Fibroblast of pulmonary artery (primary cell): ENCODE measurements at regions not wholly inside any gene's neighbourhood (a gene's known extent, or its start where the extent isn't known, plus 50 kb on each side); places are given as distances from the start of the nearest gene placed in this dataset.
A peak's percentile ranks its signal among the peaks of the same experiment; 100 is the strongest.

ENCODE experiments used
- DNase-seq: peaks from one replicate; pipeline ENCODE4 v3.0.0-alpha.2; 2010; ENCODE audit warnings: low read depth
- H3K4me3 ChIP-seq: replicated peaks from 2 replicates; pipeline ENCODE4 v1.5.1; 2011; ENCODE audit warnings: low read depth, mild to moderate bottlenecking, control low read depth, low read length, moderate library complexity
- CTCF ChIP-seq: IDR thresholded peaks from 2 replicates; pipeline ENCODE4 v1.5.1; 2011; ENCODE audit warnings: mild to moderate bottlenecking, control low read depth, low read length, inconsistent platforms; ENCODE audit errors: missing control alignments

- no peak overlapping the region for H3K4me3 ChIP-seq
- no peak for TF ChIP-seq CTCF
- DNase-seq, result peak; percentile 53
Observed at GRCh38 chr9:88745276-88746001, 210.5 kb downstream of the NXNL2 start.

DNA sequence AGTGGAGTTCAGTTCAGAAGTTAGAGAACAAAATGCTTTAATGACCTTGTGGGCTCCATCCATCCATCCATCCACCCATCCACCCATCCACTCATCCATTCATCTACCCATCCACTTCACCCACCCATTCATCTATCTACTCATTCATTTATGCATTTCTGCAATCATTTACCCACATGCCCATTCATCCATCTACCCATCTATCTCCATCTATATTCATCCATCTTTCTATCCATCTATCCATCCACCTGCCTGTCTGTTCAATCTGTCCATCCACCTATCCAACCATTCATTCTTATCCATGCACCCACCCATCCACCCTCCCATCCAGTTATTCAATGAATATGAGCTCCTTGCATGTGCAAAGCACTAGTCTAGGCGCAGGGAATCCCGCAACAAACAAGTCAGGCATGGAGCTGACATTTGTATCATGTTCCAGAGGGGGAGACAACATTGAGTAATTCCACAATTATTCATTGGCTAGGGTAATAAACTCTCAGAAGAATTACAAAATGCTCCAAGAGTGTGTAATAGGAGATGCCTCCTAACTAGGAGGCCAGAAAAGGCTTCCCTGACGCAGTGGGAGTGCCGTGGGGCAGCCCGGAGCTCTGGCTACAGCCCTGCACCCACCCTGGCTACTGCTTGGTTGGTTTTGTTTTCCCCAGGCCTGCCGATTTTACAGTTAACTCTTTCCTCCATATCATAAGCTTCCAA is 211.2 kb downstream of the NXNL2 start:
- peak; percentile 94 for DNase-seq
- H3K4me3 ChIP-seq, result no peak overlapping the region
- TF ChIP-seq CTCF, result no peak

DNA sequence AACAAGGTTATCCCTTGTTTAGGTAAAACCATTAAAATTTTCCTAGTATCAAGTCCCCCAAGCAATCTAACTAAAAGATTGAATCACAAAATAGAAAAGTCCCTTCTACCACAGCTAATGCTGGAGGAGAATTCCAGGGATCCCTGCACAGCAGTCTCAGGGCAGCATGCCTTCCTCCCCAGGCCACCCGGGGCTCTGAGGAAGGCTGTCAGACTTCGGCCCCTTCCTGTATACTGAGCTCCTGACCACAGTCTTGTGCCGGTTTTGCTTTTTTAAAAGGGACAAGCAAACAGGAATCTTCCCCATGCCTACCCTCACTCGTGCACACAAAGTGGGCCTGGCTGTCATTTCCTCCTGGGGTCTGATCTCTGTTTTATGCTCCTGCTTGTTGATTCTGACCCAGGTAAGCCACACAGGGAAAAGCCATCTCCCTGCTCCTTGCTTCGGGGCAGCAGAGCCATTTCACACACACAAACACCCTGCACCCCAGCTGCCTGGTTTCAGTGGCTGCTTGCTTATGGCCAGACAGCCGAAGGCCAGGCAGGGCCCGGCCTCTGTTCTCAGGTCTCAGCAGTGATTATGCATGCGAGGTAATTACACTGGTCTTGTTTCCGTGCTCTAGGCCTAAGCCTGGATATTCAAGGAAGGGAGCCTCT is 211.9 kb downstream of the NXNL2 start:
- TF ChIP-seq CTCF, result no peak
- H3K4me3 ChIP-seq, result no peak overlapping the region
- DNase-seq, result no peak

GRCh38 chr9:88747768-88748167 is 212.8 kb downstream of the NXNL2 start:
- TF ChIP-seq CTCF, result no peak
- DNase-seq, result peak; percentile 91

DNA sequence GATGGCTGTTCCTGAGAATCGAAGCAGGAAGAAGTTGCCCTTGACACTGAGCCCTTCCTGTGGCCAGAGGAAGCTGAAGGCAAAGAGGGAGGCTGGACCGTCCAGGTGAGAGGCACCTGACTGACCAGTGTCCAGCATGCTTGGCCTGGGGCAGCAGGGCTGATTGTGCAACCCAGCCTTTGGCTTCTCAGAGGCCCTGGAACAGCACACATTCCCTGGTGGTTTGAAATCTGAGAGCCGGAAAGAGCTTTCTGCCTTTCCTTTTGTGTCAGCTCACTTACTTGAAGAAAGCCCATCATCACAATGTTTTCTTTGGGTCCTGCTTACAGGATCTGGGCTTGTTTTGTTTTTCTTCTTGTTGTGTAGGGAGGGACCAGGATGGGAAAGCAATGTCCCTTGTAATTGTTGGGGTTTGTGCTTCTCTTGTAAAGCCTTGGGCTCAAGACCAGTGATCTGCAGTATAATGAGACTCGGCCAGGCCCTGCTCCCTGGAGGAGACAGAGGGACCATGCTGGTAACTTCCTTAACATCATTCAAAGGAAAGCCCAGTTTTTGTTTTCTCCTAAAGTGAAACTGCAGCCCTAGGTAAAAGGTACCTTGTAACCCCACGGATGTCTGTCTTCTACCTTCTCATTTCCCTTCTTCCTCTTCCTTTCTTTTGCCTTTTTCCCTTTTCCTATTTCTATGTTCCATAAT is 213.7 kb downstream of the NXNL2 start:
- no peak for TF ChIP-seq CTCF
- peak; percentile 92 for DNase-seq
- H3K4me3 ChIP-seq, result no peak overlapping the region

More at GRCh38 chr9:88747768-88748167, 212.8 kb downstream of the NXNL2 start:
- H3K4me3 ChIP-seq, result no peak overlapping the region

GRCh38 chr9:88749420-88749819 is 214.4 kb downstream of the NXNL2 start:
- DNase-seq, result peak; percentile 89
- no peak overlapping the region for H3K4me3 ChIP-seq
- TF ChIP-seq CTCF, result no peak
